ENCODE measurements at regions not wholly inside any gene's neighbourhood (a gene's known extent, or its start where the extent isn't known, plus 50 kb on each side); places are given as distances from the start of the nearest gene placed in this dataset.

DNA sequence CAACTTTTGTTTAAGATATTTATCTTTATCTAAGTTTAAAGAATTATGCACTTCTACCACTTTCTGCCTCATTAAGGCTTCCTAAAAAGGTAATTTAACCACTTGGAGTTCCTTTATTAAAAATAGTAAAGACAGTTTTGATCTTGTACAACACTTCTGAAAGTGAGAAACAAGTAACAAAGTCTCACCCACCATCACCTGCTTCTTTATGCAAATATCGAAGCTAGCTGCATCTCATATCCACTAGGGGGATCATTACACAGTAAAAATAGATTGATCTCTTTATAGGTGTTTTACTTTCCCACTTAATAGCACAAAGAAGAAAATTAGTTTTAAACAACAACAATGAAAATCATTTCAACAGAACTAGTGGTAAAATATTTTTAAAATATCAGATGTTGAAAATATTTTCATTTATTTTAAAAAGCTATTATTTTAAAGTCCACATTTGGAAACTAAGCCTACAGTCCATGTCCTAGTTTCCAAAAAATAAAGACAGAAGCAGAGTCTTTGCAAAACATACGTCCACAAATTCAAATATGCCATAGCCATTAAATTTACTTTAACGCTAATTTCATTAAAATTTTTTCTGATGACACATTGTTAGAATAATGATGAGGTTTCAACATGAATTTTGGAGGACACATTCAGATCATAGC is 160.0 kb upstream of the SOX5 start:
- Histone ChIP-seq H3K9me3 (ENCODE audit: insufficient read depth, low read depth, low read length) (no peaks in the 10 kb centered on the region), H3K79me2 (ENCODE audit: control insufficient read depth, insufficient read depth, low read length, poor library complexity) (no peaks in the 10 kb centered on the region), H4K91ac (ENCODE audit: low read depth, low read length) (no peak overlapping the region), H3K27ac (ENCODE audit: low read depth, low read length) (no peak overlapping the region), H3K9ac (ENCODE audit: low read length) (no peak overlapping the region), H3K14ac (ENCODE audit: low read length) (no peak overlapping the region), H3K23ac (ENCODE audit: low read length) (no peak overlapping the region), H3K4ac (ENCODE audit: low read depth, low read length) (no peak overlapping the region), H3K4me3 (ENCODE audit: low read depth, low read length) (no peak overlapping the region), H3K4me2 (ENCODE audit: low read length) (no peak overlapping the region), H3K18ac (ENCODE audit: low read length) (no peak overlapping the region), H4K12ac (ENCODE audit: low read depth, low read length) (no peak overlapping the region), H2BK12ac (ENCODE audit: low read length) (no peak overlapping the region), H2AK5ac (ENCODE audit: low read length) (no peak overlapping the region), H3K27me3 (ENCODE audit: insufficient read depth, low read length) (no peaks in the 10 kb centered on the region), H2BK120ac (ENCODE audit: insufficient read depth, low read length, poor library complexity) (no peak overlapping the region), H2BK5ac (ENCODE audit: low read depth, low read length, poor library complexity) (no peak overlapping the region), H2AFZ (ENCODE audit: insufficient read depth, low read length, poor library complexity) (no peak overlapping the region), H4K8ac (ENCODE audit: low read depth, low read length) (no peak overlapping the region), H3K4me1 (ENCODE audit: control insufficient read depth in 1 of 2, insufficient read depth in 2 of 2, low read length in 2 of 2) (no peaks in the 10 kb centered on the region), H3K79me1 (ENCODE audit: low read length) (no peaks in the 10 kb centered on the region), H3K36me3 (ENCODE audit: control insufficient read depth in 1 of 2, insufficient read depth in 2 of 2, low read length in 2 of 2) (no peaks in the 10 kb centered on the region)
- WGBS (ENCODE audit: extremely low coverage, insufficient coverage, insufficient read length), result no CpG with 5 or more reads among the region's 3 CpGs
- DNase-seq, result peak in 1 of 2 donors; percentile 38

DNA sequence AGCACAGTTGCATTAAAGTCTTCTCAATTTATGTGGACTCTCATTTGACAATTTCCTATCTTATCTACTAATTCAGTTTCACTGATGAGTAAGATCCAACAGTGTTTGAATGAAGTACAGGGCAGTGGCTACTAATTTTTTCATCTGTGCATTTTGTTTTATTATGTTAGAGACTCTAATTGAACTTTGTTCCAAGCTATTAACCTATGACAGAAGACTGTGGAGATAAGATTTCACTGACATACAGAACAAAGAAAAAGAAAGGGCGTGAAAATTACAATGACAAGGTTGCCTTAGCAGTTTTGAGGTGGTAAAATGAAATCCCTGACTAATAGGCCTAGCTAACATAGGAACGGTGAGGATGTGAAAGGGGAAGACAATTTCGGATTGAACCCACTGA is 153.2 kb upstream of the SOX5 start:
- no peak overlapping the region for H4K8ac ChIP-seq (ENCODE audit: low read depth, low read length)
- DNase-seq, result no peak
- no peak overlapping the region for H4K91ac ChIP-seq (ENCODE audit: low read depth, low read length)
- no peaks in the 10 kb centered on the region for H3K79me1 ChIP-seq (ENCODE audit: low read length)
- no peaks in the 10 kb centered on the region for H3K9me3 ChIP-seq (ENCODE audit: insufficient read depth, low read depth, low read length)
- H3K4me2 ChIP-seq (ENCODE audit: low read length), result no peak overlapping the region
- no CpG with 5 or more reads among the region's 3 CpGs for WGBS (ENCODE audit: extremely low coverage, insufficient coverage, insufficient read length)
- H4K12ac ChIP-seq (ENCODE audit: low read depth, low read length), result no peak overlapping the region
- H3K14ac ChIP-seq (ENCODE audit: low read length), result no peak overlapping the region
- no peak overlapping the region for H2BK12ac ChIP-seq (ENCODE audit: low read length)
- no peak overlapping the region for H3K18ac ChIP-seq (ENCODE audit: low read length)
- no peaks in the 10 kb centered on the region for H3K79me2 ChIP-seq (ENCODE audit: control insufficient read depth, insufficient read depth, low read length, poor library complexity)
- H3K4me1 ChIP-seq (ENCODE audit: control insufficient read depth in 1 of 2, insufficient read depth in 2 of 2, low read length in 2 of 2), result no peaks in the 10 kb centered on the region
- no peak overlapping the region for H2BK120ac ChIP-seq (ENCODE audit: insufficient read depth, low read length, poor library complexity)
- H3K36me3 ChIP-seq (ENCODE audit: control insufficient read depth in 1 of 2, insufficient read depth in 2 of 2, low read length in 2 of 2), result no peaks in the 10 kb centered on the region
- no peak overlapping the region for H3K4me3 ChIP-seq (ENCODE audit: low read depth, low read length)
- H2BK5ac ChIP-seq (ENCODE audit: low read depth, low read length, poor library complexity), result no peak overlapping the region
- no peak overlapping the region for H3K9ac ChIP-seq (ENCODE audit: low read length)
- H3K4ac ChIP-seq (ENCODE audit: low read depth, low read length), result no peak overlapping the region
- H2AK5ac ChIP-seq (ENCODE audit: low read length), result no peak overlapping the region
- H3K27me3 ChIP-seq (ENCODE audit: insufficient read depth, low read length), result no peaks in the 10 kb centered on the region
- H3K23ac ChIP-seq (ENCODE audit: low read length), result no peak overlapping the region
- no peak overlapping the region for H2AFZ ChIP-seq (ENCODE audit: insufficient read depth, low read length, poor library complexity)
- no peak overlapping the region for H3K27ac ChIP-seq (ENCODE audit: low read depth, low read length)

- H2AFZ ChIP-seq (ENCODE audit: insufficient read depth, low read length, poor library complexity), result no peak overlapping the region
- H3K14ac ChIP-seq (ENCODE audit: low read length), result no peak overlapping the region
- no peak for DNase-seq
- no peak overlapping the region for H3K9ac ChIP-seq (ENCODE audit: low read length)
- no peak overlapping the region for H3K23ac ChIP-seq (ENCODE audit: low read length)
- no peaks in the 10 kb centered on the region for H3K9me3 ChIP-seq (ENCODE audit: insufficient read depth, low read depth, low read length)
- no peak overlapping the region for H4K12ac ChIP-seq (ENCODE audit: low read depth, low read length)
- no CpG with 5 or more reads among the region's 1 CpG for WGBS (ENCODE audit: extremely low coverage, insufficient coverage, insufficient read length)
- H2BK5ac ChIP-seq (ENCODE audit: low read depth, low read length, poor library complexity), result no peak overlapping the region
- H4K91ac ChIP-seq (ENCODE audit: low read depth, low read length), result no peak overlapping the region
- no peak overlapping the region for H3K4ac ChIP-seq (ENCODE audit: low read depth, low read length)
- H4K8ac ChIP-seq (ENCODE audit: low read depth, low read length), result no peak overlapping the region
- no peaks in the 10 kb centered on the region for H3K79me1 ChIP-seq (ENCODE audit: low read length)
- H3K4me3 ChIP-seq (ENCODE audit: low read depth, low read length), result no peak overlapping the region
- H3K27me3 ChIP-seq (ENCODE audit: insufficient read depth, low read length), result no peaks in the 10 kb centered on the region
- H3K4me1 ChIP-seq (ENCODE audit: control insufficient read depth in 1 of 2, insufficient read depth in 2 of 2, low read length in 2 of 2), result no peaks in the 10 kb centered on the region
- no peak overlapping the region for H2BK12ac ChIP-seq (ENCODE audit: low read length)
- H2AK5ac ChIP-seq (ENCODE audit: low read length), result no peak overlapping the region
- no peak overlapping the region for H2BK120ac ChIP-seq (ENCODE audit: insufficient read depth, low read length, poor library complexity)
- no peaks in the 10 kb centered on the region for H3K79me2 ChIP-seq (ENCODE audit: control insufficient read depth, insufficient read depth, low read length, poor library complexity)
- no peak overlapping the region for H3K27ac ChIP-seq (ENCODE audit: low read depth, low read length)
- no peak overlapping the region for H3K18ac ChIP-seq (ENCODE audit: low read length)
- H3K4me2 ChIP-seq (ENCODE audit: low read length), result no peak overlapping the region
- no peaks in the 10 kb centered on the region for H3K36me3 ChIP-seq (ENCODE audit: control insufficient read depth in 1 of 2, insufficient read depth in 2 of 2, low read length in 2 of 2)
Measured at GRCh38 chr12:24099576-24099975, 150.1 kb upstream of the SOX5 start.

DNA sequence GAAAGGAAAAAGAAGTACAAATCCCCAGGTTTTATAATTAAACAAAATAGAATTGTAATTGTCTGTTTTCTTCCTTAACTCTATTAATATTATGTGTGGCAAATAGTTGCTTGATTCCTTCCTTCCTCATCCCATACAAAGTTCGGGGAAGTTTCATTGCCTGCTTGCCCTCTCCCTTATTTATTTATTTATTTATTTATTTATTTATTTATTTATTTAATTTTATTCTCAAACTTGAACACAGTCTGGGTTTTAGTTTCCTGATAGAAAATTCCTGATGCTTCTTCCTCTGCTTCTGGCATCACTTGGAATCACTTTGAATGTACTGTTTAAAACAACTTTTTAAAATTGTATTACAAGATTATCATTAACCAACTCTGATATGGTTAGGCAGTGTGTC is 145.8 kb upstream of the SOX5 start:
- H3K4me2 ChIP-seq (ENCODE audit: low read length), result no peak overlapping the region
- H3K4me1 ChIP-seq (ENCODE audit: control insufficient read depth in 1 of 2, insufficient read depth in 2 of 2, low read length in 2 of 2), result no peaks in the 10 kb centered on the region
- DNase-seq, result no peak
- no peak overlapping the region for H4K91ac ChIP-seq (ENCODE audit: low read depth, low read length)
- no CpG with 5 or more reads among the region's 1 CpG for WGBS (ENCODE audit: extremely low coverage, insufficient coverage, insufficient read length)
- no peak overlapping the region for H3K4ac ChIP-seq (ENCODE audit: low read depth, low read length)
- no peak overlapping the region for H2BK5ac ChIP-seq (ENCODE audit: low read depth, low read length, poor library complexity)
- H3K14ac ChIP-seq (ENCODE audit: low read length), result no peak overlapping the region
- H3K18ac ChIP-seq (ENCODE audit: low read length), result no peak overlapping the region
- no peaks in the 10 kb centered on the region for H3K9me3 ChIP-seq (ENCODE audit: insufficient read depth, low read depth, low read length)
- no peaks in the 10 kb centered on the region for H3K36me3 ChIP-seq (ENCODE audit: control insufficient read depth in 1 of 2, insufficient read depth in 2 of 2, low read length in 2 of 2)
- H3K79me1 ChIP-seq (ENCODE audit: low read length), result no peaks in the 10 kb centered on the region
- no peaks in the 10 kb centered on the region for H3K79me2 ChIP-seq (ENCODE audit: control insufficient read depth, insufficient read depth, low read length, poor library complexity)
- H2BK120ac ChIP-seq (ENCODE audit: insufficient read depth, low read length, poor library complexity), result no peak overlapping the region
- no peak overlapping the region for H3K23ac ChIP-seq (ENCODE audit: low read length)
- H3K27me3 ChIP-seq (ENCODE audit: insufficient read depth, low read length), result no peaks in the 10 kb centered on the region
- no peak overlapping the region for H3K27ac ChIP-seq (ENCODE audit: low read depth, low read length)
- H2AK5ac ChIP-seq (ENCODE audit: low read length), result no peak overlapping the region
- no peak overlapping the region for H4K8ac ChIP-seq (ENCODE audit: low read depth, low read length)
- H4K12ac ChIP-seq (ENCODE audit: low read depth, low read length), result no peak overlapping the region
- H3K4me3 ChIP-seq (ENCODE audit: low read depth, low read length), result no peak overlapping the region
- H3K9ac ChIP-seq (ENCODE audit: low read length), result no peak overlapping the region
- H2AFZ ChIP-seq (ENCODE audit: insufficient read depth, low read length, poor library complexity), result no peak overlapping the region
- no peak overlapping the region for H2BK12ac ChIP-seq (ENCODE audit: low read length)

Measured in trophoblast cell (in vitro differentiated cells and primary cell).